ENCODE measurements at regions not wholly inside any gene's neighbourhood (a gene's known extent, or its start where the extent isn't known, plus 50 kb on each side); places are given as distances from the start of the nearest gene placed in this dataset.

DNA sequence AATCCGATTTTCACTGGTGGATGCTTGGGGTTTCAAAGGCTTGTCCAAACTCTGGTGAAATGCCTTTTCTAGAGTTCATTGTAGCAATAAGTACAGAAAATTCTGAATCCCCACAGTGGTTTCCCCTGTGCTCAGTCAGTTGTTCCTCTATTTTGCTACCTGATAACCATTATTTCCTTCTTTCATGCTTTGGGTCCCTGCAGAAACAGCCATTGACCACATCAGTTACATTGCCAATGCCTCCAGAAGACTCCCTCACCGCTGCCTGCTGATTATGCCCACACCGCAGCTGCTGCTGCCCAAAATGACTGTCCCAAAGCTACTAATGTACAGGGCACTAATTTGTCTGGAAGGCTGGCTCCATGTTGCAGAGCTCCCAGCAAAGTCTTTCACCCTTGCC is 517.3 kb downstream of the KLF12 start:
- no peaks in the 10 kb centered on the region for H3K9me3 ChIP-seq (ENCODE audit: control insufficient read depth in 1 of 2, insufficient read depth in 1 of 2, low read depth in 1 of 2, low read length in 2 of 2)
- H2AFZ ChIP-seq (ENCODE audit: low read depth, low read length, poor library complexity, severe bottlenecking), result no peak overlapping the region
- H4K20me1 ChIP-seq (ENCODE audit: insufficient read depth), result no peaks in the 10 kb centered on the region
- no peaks in the 10 kb centered on the region for H3K27me3 ChIP-seq (ENCODE audit: insufficient read depth, low read length)
- H3K9me2 ChIP-seq (ENCODE audit: insufficient read depth), result no peaks in the 10 kb centered on the region
- H3K79me2 ChIP-seq (ENCODE audit: insufficient read depth, low read length), result no peaks in the 10 kb centered on the region
- no peak overlapping the region for H3K4me3 ChIP-seq (replicated peaks in 1 of 2; ENCODE audit: low read depth in 1 of 2, low read length in 2 of 2)
- no peaks in the 10 kb centered on the region for H3K4me1 ChIP-seq (ENCODE audit: control insufficient read depth in 1 of 2, insufficient read depth in 2 of 2, low read length in 2 of 2)
- no peak overlapping the region for H3K9ac ChIP-seq (ENCODE audit: low read length)
- intact Hi-C loops (cut with micrococcal nuclease), result no loop called here
- POLR2A ChIA-PET, result no interaction called here
- DNase-seq (ENCODE audit: low read depth, low spot score), result no peak
- no peak overlapping the region for H3K27ac ChIP-seq (ENCODE audit: low read depth, low read length)
- TF ChIP-seq SP1 (IDR thresholded peaks at IDR 0.05; ENCODE audit: low read depth) (no peak), EGR1 (IDR thresholded peaks at IDR 0.05; ENCODE audit: low read depth) (no peak), CBX3 (IDR thresholded peaks at IDR 0.05; ENCODE audit: low read depth) (no peak), EZH2phosphoT487 (IDR thresholded peaks at IDR 0.05; ENCODE audit: borderline replicate concordance) (no peak), SIN3A (IDR thresholded peaks at IDR 0.05; ENCODE audit: low read depth) (no peak), POLR2A (IDR thresholded peaks at IDR 0.05; ENCODE audit: borderline replicate concordance, extremely low read depth, insufficient read depth, insufficient read length) (no peak), TCF7L2 (IDR thresholded peaks at IDR 0.05; ENCODE audit: borderline replicate concordance, extremely low read depth, insufficient read depth, insufficient read length) (no peak), JUND (IDR thresholded peaks at IDR 0.05) (no peak), RAD21 (IDR thresholded peaks at IDR 0.05; ENCODE audit: low read depth) (no peak), POLR2AphosphoS5 (IDR thresholded peaks at IDR 0.05; ENCODE audit: low read depth, low read length) (no peak), FOSL1 (IDR thresholded peaks at IDR 0.05; ENCODE audit: low read depth) (no peak), ZFX (IDR thresholded peaks at IDR 0.05) (no peak), YY1 (IDR thresholded peaks at IDR 0.05; ENCODE audit: extremely low read depth, insufficient replicate concordance, low read depth, low read length) (no peak), ELF1 (IDR thresholded peaks at IDR 0.05; ENCODE audit: borderline replicate concordance, low read depth) (no peak), CEBPB (IDR thresholded peaks at IDR 0.05; ENCODE audit: low read depth) (no peak)
- TF ChIP-seq, protein P1, sequence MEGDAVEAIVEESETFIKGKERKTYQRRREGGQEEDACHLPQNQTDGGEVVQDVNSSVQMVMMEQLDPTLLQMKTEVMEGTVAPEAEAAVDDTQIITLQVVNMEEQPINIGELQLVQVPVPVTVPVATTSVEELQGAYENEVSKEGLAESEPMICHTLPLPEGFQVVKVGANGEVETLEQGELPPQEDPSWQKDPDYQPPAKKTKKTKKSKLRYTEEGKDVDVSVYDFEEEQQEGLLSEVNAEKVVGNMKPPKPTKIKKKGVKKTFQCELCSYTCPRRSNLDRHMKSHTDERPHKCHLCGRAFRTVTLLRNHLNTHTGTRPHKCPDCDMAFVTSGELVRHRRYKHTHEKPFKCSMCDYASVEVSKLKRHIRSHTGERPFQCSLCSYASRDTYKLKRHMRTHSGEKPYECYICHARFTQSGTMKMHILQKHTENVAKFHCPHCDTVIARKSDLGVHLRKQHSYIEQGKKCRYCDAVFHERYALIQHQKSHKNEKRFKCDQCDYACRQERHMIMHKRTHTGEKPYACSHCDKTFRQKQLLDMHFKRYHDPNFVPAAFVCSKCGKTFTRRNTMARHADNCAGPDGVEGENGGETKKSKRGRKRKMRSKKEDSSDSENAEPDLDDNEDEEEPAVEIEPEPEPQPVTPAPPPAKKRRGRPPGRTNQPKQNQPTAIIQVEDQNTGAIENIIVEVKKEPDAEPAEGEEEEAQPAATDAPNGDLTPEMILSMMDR (IDR thresholded peaks at IDR 0.05 in 2 of 3, conservative IDR thresholded peaks at IDR 0.05 in 1 of 3; ENCODE audit: borderline replicate concordance in 1 of 3, insufficient read depth in 1 of 3, low read depth in 2 of 3, low read length in 2 of 3), result no peak
- TF ChIP-seq, protein P2, sequence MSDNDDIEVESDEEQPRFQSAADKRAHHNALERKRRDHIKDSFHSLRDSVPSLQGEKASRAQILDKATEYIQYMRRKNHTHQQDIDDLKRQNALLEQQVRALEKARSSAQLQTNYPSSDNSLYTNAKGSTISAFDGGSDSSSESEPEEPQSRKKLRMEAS (IDR thresholded peaks at IDR 0.05), result no peak
- TF ChIP-seq, protein P3, sequence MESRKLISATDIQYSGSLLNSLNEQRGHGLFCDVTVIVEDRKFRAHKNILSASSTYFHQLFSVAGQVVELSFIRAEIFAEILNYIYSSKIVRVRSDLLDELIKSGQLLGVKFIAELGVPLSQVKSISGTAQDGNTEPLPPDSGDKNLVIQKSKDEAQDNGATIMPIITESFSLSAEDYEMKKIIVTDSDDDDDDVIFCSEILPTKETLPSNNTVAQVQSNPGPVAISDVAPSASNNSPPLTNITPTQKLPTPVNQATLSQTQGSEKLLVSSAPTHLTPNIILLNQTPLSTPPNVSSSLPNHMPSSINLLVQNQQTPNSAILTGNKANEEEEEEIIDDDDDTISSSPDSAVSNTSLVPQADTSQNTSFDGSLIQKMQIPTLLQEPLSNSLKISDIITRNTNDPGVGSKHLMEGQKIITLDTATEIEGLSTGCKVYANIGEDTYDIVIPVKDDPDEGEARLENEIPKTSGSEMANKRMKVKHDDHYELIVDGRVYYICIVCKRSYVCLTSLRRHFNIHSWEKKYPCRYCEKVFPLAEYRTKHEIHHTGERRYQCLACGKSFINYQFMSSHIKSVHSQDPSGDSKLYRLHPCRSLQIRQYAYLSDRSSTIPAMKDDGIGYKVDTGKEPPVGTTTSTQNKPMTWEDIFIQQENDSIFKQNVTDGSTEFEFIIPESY (IDR thresholded peaks at IDR 0.05; ENCODE audit: extremely low read depth, insufficient replicate concordance, low read length), result no peak
- TF ChIP-seq, protein P4, sequence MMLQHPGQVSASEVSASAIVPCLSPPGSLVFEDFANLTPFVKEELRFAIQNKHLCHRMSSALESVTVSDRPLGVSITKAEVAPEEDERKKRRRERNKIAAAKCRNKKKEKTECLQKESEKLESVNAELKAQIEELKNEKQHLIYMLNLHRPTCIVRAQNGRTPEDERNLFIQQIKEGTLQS (IDR thresholded peaks at IDR 0.05), result no peak
- TF ChIP-seq, protein P5, sequence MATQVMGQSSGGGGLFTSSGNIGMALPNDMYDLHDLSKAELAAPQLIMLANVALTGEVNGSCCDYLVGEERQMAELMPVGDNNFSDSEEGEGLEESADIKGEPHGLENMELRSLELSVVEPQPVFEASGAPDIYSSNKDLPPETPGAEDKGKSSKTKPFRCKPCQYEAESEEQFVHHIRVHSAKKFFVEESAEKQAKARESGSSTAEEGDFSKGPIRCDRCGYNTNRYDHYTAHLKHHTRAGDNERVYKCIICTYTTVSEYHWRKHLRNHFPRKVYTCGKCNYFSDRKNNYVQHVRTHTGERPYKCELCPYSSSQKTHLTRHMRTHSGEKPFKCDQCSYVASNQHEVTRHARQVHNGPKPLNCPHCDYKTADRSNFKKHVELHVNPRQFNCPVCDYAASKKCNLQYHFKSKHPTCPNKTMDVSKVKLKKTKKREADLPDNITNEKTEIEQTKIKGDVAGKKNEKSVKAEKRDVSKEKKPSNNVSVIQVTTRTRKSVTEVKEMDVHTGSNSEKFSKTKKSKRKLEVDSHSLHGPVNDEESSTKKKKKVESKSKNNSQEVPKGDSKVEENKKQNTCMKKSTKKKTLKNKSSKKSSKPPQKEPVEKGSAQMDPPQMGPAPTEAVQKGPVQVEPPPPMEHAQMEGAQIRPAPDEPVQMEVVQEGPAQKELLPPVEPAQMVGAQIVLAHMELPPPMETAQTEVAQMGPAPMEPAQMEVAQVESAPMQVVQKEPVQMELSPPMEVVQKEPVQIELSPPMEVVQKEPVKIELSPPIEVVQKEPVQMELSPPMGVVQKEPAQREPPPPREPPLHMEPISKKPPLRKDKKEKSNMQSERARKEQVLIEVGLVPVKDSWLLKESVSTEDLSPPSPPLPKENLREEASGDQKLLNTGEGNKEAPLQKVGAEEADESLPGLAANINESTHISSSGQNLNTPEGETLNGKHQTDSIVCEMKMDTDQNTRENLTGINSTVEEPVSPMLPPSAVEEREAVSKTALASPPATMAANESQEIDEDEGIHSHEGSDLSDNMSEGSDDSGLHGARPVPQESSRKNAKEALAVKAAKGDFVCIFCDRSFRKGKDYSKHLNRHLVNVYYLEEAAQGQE (IDR thresholded peaks at IDR 0.05; ENCODE audit: low read depth), result no peak
- H3K4me2 ChIP-seq (ENCODE audit: low read length), result no peak overlapping the region
- no TSS peak for BruUV-seq (replicated peaks)
- no peaks in the 10 kb centered on the region for H3K36me3 ChIP-seq (ENCODE audit: control insufficient read depth in 1 of 2, insufficient read depth in 2 of 2, low read length in 2 of 2)
- CTCF ChIA-PET, result no interaction called here
- RAD21 ChIA-PET (ENCODE audit: low non-redundant PET in 1 of 2, low total read pairs in 2 of 2, uncharacterized antibody in 2 of 2, unreplicated experiment in 2 of 2), result no interaction called here
- ATAC-seq, result no peak

Measured in HCT116 (cell line).